Spinal cord (tissue), 9 donors: ENCODE measurements at regions not wholly inside any gene's neighbourhood (a gene's known extent, or its start where the extent isn't known, plus 50 kb on each side); places are given as distances from the start of the nearest gene placed in this dataset.
"Not testable (repeated sequence)": the region's sequence is repeated elsewhere in the genome, so short reads cannot be mapped to it uniquely, and the experiment has no call there.

Experiments
- DNase-seq, 6 donors: peaks; one replicate each; pipeline versions ENCODE4 v3.0.0 to v3.0.0-alpha.2; 2013 to 2015; ENCODE audit warnings: low spot score in 6 of 6, low read depth in 4 of 6
- H3K27ac ChIP-seq: one replicate; pipeline ENCODE4 v1.5.1; 2013; ENCODE audit warnings: low read depth, low read length, control low read depth
- H3K27me3 ChIP-seq: one replicate; pipeline ENCODE4 v1.6.1; 2013; ENCODE audit warnings: low read length; ENCODE audit not compliant: control insufficient read depth, insufficient read depth
- H3K36me3 ChIP-seq: one replicate; pipeline ENCODE4 v1.6.1; 2013; ENCODE audit warnings: low read length; ENCODE audit not compliant: control insufficient read depth, insufficient read depth
- H3K4me1 ChIP-seq: one replicate; pipeline ENCODE4 v1.6.1; 2013; ENCODE audit warnings: low read length; ENCODE audit not compliant: control insufficient read depth, insufficient read depth
- H3K4me3 ChIP-seq: one replicate; pipeline ENCODE4 v1.5.1; 2013; ENCODE audit warnings: low read depth, low read length, control low read depth
- H3K9me3 ChIP-seq: one replicate; pipeline ENCODE4 v1.6.1; 2013; ENCODE audit warnings: low read length; ENCODE audit not compliant: control insufficient read depth, insufficient read depth
- WGBS: methylation state at CpG from one replicate; pipeline ENCODE4 v1.1.5; 2013; ENCODE audit warnings: missing lambda C conversion rate; ENCODE audit not compliant: insufficient coverage; 5-methylcytosine and 5-hydroxymethylcytosine counted together
- donor health status: healthy.

GRCh38 chr4:14919785-14920184 lies 82.5 kb upstream of the CPEB2 start:
- DNase-seq, result no peak
- no peaks in the 10 kb centered on the region for H3K9me3 ChIP-seq
- WGBS, result 96% methylated on average over 7 of the region's 7 CpGs
- H3K36me3 ChIP-seq, result no peaks in the 10 kb centered on the region
- no peak overlapping the region for H3K27ac ChIP-seq
- H3K27me3 ChIP-seq, result no peaks in the 10 kb centered on the region
- no peak overlapping the region for H3K4me3 ChIP-seq
- no peaks in the 10 kb centered on the region for H3K4me1 ChIP-seq

GRCh38 chr4:14920237-14920636 lies 82.0 kb upstream of the CPEB2 start:
- Histone ChIP-seq H3K4me1 (no peaks in the 10 kb centered on the region), H3K27ac (no peak overlapping the region), H3K36me3 (no peaks in the 10 kb centered on the region), H3K9me3 (no peaks in the 10 kb centered on the region), H3K27me3 (no peaks in the 10 kb centered on the region), H3K4me3 (no peak overlapping the region)
- DNase-seq, result no peak
- WGBS, result 92% methylated on average over 3 of the region's 3 CpGs

GRCh38 chr4:14920759-14921320 lies 81.4 kb upstream of the CPEB2 start:
- Histone ChIP-seq H3K27me3 (no peaks in the 10 kb centered on the region), H3K9me3 (no peaks in the 10 kb centered on the region), H3K4me3 (no peak overlapping the region), H3K36me3 (no peaks in the 10 kb centered on the region), H3K4me1 (no peaks in the 10 kb centered on the region), H3K27ac (no peak overlapping the region)
- 86% methylated on average over 1 of the region's 3 CpGs for WGBS
- DNase-seq, result no peak

DNA sequence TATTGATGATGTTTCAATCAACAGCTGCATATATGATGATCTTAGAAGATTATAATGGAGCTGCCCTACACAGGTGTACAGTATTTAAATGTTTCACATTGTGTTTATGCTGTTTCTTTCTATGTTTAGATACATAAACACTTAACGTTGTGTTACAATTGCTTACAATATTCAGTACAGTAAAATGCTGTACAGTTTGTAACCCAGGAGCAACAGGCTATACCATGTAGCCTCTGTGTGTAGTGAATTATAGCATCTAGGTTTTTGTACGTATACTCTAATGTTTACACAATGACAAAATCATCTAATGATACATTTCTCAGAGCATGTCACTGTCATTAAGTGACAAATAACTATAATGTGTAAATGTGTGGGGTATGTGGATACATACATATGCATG lies 80.5 kb upstream of the CPEB2 start:
- WGBS, result no CpG with 5 or more reads among the region's 2 CpGs
- not testable (repeated sequence) for H3K9me3 ChIP-seq, H3K4me1 ChIP-seq, H3K36me3 ChIP-seq, H3K27me3 ChIP-seq, H3K27ac ChIP-seq, H3K4me3 ChIP-seq, DNase-seq

- WGBS, result 100% methylated on average over 1 of the region's 3 CpGs
- H3K36me3 ChIP-seq, result no peaks in the 10 kb centered on the region
- no peaks in the 10 kb centered on the region for H3K27me3 ChIP-seq
- no peaks in the 10 kb centered on the region for H3K9me3 ChIP-seq
- no peak overlapping the region for H3K27ac ChIP-seq
- no peak overlapping the region for H3K4me3 ChIP-seq
- no peak for DNase-seq
- no peaks in the 10 kb centered on the region for H3K4me1 ChIP-seq
Observed at GRCh38 chr4:14924076-14924811, 78.0 kb upstream of the CPEB2 start.

DNA sequence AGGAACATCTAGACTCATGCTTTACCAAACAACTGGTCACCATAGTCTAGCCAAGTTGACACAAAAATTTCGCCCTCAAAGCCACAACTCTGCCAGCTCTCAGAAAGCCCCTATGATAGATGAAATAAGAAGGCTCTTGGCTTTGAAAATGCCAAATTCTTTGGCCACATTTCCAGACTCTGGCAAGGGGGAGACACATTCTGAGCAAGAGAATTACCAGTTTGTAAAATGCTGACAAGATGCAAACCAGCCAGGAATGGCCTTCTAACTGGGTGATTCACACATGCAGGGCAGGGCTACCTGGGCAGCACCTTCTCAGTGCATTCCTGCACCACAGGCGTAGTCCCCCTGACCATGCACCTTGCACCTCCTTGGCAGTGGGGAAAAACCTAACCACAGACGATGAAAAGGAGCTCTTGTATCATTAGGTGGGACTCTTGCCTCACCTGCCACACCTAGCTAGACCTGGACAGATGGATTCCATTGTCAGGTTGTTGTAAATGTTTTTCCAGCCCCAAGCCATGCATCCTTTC lies 77.4 kb upstream of the CPEB2 start:
- H3K27ac ChIP-seq, result no peak overlapping the region
- DNase-seq, result no peak
- H3K4me3 ChIP-seq, result no peak overlapping the region
- no peaks in the 10 kb centered on the region for H3K4me1 ChIP-seq
- WGBS, result no CpG with 5 or more reads among the region's 3 CpGs
- H3K9me3 ChIP-seq, result no peaks in the 10 kb centered on the region
- H3K36me3 ChIP-seq, result no peaks in the 10 kb centered on the region
- H3K27me3 ChIP-seq, result no peaks in the 10 kb centered on the region

DNA sequence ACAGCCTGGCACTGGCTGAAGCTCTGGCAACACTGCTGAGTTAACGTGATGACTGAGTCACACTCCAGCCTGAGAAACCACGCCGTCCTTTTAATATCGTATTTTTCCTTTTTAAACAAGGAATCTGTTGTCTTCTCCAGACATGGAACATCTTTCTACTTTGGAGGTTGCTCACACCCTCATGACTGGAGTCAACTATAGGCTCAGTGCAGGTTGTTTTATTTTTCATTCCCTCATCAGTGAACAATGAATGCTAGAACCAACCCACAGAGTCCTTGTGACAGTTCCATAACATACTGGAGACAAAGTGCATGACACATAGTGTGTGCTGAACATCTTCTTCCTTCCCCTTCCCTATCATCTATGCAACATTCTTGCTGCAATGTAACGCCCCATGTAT lies 76.8 kb upstream of the CPEB2 start:
- WGBS, result 89% methylated on average over 5 of the region's 5 CpGs
- H3K27me3 ChIP-seq, result no peaks in the 10 kb centered on the region
- no peaks in the 10 kb centered on the region for H3K4me1 ChIP-seq
- DNase-seq, result no peak
- no peaks in the 10 kb centered on the region for H3K36me3 ChIP-seq
- no peak overlapping the region for H3K27ac ChIP-seq
- no peaks in the 10 kb centered on the region for H3K9me3 ChIP-seq
- no peak overlapping the region for H3K4me3 ChIP-seq

- no peak overlapping the region for H3K4me3 ChIP-seq
- no peak for DNase-seq
- no peaks in the 10 kb centered on the region for H3K27me3 ChIP-seq
- H3K27ac ChIP-seq, result no peak overlapping the region
- H3K4me1 ChIP-seq, result no peaks in the 10 kb centered on the region
- no peaks in the 10 kb centered on the region for H3K9me3 ChIP-seq
- WGBS, result 78% methylated on average over 2 of the region's 2 CpGs
- H3K36me3 ChIP-seq, result no peaks in the 10 kb centered on the region
Observed at GRCh38 chr4:14926368-14926767, 75.9 kb upstream of the CPEB2 start.

DNA sequence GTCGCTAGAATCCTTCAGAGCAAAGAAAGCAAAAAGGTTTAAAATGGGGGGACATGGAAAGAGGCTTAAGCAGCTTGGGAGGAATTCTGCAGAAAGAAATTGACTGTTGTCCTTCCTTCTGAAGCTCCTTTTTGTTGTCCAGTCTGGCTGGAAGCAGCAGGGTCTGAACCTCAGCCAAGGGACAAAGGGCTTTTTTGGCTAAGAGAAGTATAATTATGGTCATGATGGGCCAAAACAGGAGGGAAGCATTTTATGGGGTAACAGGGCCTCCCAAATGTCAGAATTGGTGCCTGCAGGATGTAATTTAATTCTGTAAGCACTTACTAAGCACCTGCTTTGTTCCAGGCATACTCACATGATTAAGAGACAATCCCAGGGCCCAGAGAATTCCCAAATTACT lies 74.2 kb upstream of the CPEB2 start:
- WGBS, result 67% methylated on average over 1 of the region's 1 CpG

DNA sequence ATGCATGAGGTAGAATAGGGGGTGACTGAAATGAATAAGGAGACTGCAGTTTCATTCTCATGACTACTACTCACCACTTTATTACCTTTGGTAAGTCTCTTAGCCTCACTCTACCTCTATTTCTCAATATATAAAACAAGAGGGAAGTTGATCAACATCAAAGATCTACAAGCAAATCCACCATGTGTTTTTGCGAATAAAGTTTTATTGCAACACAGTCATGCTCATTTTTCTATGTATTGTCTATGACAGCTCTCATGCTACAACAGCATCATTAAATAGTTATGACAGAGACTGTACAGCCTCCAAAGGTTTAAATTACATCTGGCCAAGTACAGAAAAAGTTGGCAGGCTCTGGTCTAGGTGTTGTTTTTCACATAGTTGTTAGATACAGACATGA lies 72.6 kb upstream of the CPEB2 start:
- H3K9me3 ChIP-seq, result no peaks in the 10 kb centered on the region
- H3K4me3 ChIP-seq, result no peak overlapping the region
- H3K4me1 ChIP-seq, result no peaks in the 10 kb centered on the region
- no CpG with 5 or more reads among the region's 1 CpG for WGBS
- H3K27ac ChIP-seq, result no peak overlapping the region
- H3K36me3 ChIP-seq, result no peaks in the 10 kb centered on the region
- DNase-seq, result no peak
- no peaks in the 10 kb centered on the region for H3K27me3 ChIP-seq

More for the DNA sequence above, 74.2 kb upstream of the CPEB2 start:
- H3K9me3 ChIP-seq, result no peaks in the 10 kb centered on the region
- no peaks in the 10 kb centered on the region for H3K36me3 ChIP-seq
- no peaks in the 10 kb centered on the region for H3K4me1 ChIP-seq
- no peak overlapping the region for H3K27ac ChIP-seq
- peak in 5 of 6 donors; percentile 9 to 68 (median 35) for DNase-seq
- no peaks in the 10 kb centered on the region for H3K27me3 ChIP-seq
- H3K4me3 ChIP-seq, result no peak overlapping the region
